Pancreas (tissue), 10 donors: ENCODE measurements at regions not wholly inside any gene's neighbourhood (a gene's known extent, or its start where the extent isn't known, plus 50 kb on each side); places are given as distances from the start of the nearest gene placed in this dataset.

Experiments used
- ATAC-seq, 4 donors: fragments of 200-7000 bp; cut with Tn5 transposase; one replicate each; pipeline versions ENCODE4 v1.8.0 to v1.9.1; 2020; ENCODE audit warnings: mild to moderate bottlenecking in 4 of 4, moderate library complexity in 4 of 4
- DNase-seq, 6 donors: peaks; one replicate each; pipeline ENCODE4 v3.0.0-alpha.2; 2020
- FAIRE-seq: peaks from 2 replicates; lab custom pipeline; 2012; peaks lifted over from hg19 to GRCh38; lab: Jason Lieb, UNC
- H3K27ac ChIP-seq, 4 donors: fragments of 200-600 bp; sonication (generic); 1 replicate in 3 of 4; 2 replicates in 1 of 4; pipeline versions ENCODE4 v1.5.0 to v1.8.0; 2020
- H3K27me3 ChIP-seq, 4 donors: fragments of 200-600 bp; one replicate each; pipeline ENCODE4 v1.8.0; 2021
- H3K36me3 ChIP-seq, 3 donors: fragments of 200-600 bp; sonication (generic) in 1 of 3; one replicate each; pipeline versions ENCODE4 v1.5.0 to v1.8.0; 2020 to 2021
- H3K4me1 ChIP-seq, 3 donors: fragments of 200-600 bp; one replicate each; pipeline ENCODE4 v1.8.0; 2021
- H3K4me3 ChIP-seq, 4 donors: fragments of 200-600 bp; sonication (generic) in 2 of 4; one replicate each; pipeline versions ENCODE4 v1.5.0 to v1.8.0; 2020 to 2021
- H3K9me3 ChIP-seq, 4 donors: fragments of 200-600 bp; one replicate each; pipeline ENCODE4 v1.8.0; 2021
- CTCF ChIP-seq, 4 donors: fragments of 200-600 bp; sonication (generic) in 3 of 4; IDR thresholded peaks; one replicate each; pipeline versions ENCODE4 v1.5.0 to v1.8.0; 2021; ENCODE audit warnings: antibody characterized with exemption in 4 of 4
- WGBS, 2 donors: extraction: QIAGEN DNeasy Blood & Tissue Kit; methylation state at CpG; one replicate each; pipeline ENCODE4 v1.1.7; 2013; 5-methylcytosine and 5-hydroxymethylcytosine counted together
- intact Hi-C, 3 donors: fragments of 100-400 bp; cut with DNase I; formaldehyde crosslinking; loops; one replicate each; pipeline versions ENCODE4 v1.11.1 to v1.14.2; 2022
- donor health status: healthy with polysubstance abuse.
- donor health status: DM: no; HTN: no; CAD: no; lungs with moderate emphysema.
- donor health status: DM: no; HTN: no; CAD: no.
- donor health status: control.
- donor health status: control.
- donor health status: Bipolar disorder and iron deficiency.
- donor health status: DM: yes; HTN: yes; CAD: no.
- donor health status: DM: no; HTN: no; CAD: no.
- donor health status: DM: no; HTN: no; CAD: no.
- donor health status: DM: yes; HTN: yes; CAD: no.

- FAIRE-seq = no peak
- DNase-seq = no peak
Observed at GRCh38 chr9:68640421-68641089, 64.5 kb upstream of the PIP5K1B start.

GRCh38 chr9:68643901-68644809 is 60.9 kb upstream of the PIP5K1B start:
- no peak for ATAC-seq
- WGBS, 2 donors = 68 to 73% methylated on average over 11 of the region's 11 CpGs
- Histone ChIP-seq H3K36me3 (no peaks in the 10 kb centered on the region), H3K27ac (no peak overlapping the region), H3K4me3 (no peak overlapping the region), H3K9me3 (no peaks in the 10 kb centered on the region), H3K27me3 (no peaks in the 10 kb centered on the region), H3K4me1 (no peaks in the 10 kb centered on the region)
- no peak for TF ChIP-seq CTCF (IDR thresholded peaks at IDR 0.05)
- FAIRE-seq = no peak
- no peak for DNase-seq
- intact Hi-C loops = no loop called here

More at GRCh38 chr9:68640421-68641089, 64.5 kb upstream of the PIP5K1B start:
- Histone ChIP-seq H3K9me3 (no peaks in the 10 kb centered on the region), H3K36me3 (no peaks in the 10 kb centered on the region), H3K27me3 (no peaks in the 10 kb centered on the region), H3K4me3 (no peak overlapping the region), H3K4me1 (no peaks in the 10 kb centered on the region), H3K27ac (no peak overlapping the region)
- intact Hi-C loops = no loop called here
- 88 to 90% methylated on average over 4 of the region's 4 CpGs for WGBS, 2 donors
- ATAC-seq = no peak
- no peak for TF ChIP-seq CTCF (IDR thresholded peaks at IDR 0.05)

GRCh38 chr9:68644831-68645230 is 60.2 kb upstream of the PIP5K1B start:
- no peak for TF ChIP-seq CTCF (IDR thresholded peaks at IDR 0.05)
- FAIRE-seq (no peak), DNase-seq (no peak), ATAC-seq (no peak)
- Histone ChIP-seq H3K27ac (no peak overlapping the region), H3K27me3 (no peaks in the 10 kb centered on the region), H3K4me3 (no peak overlapping the region), H3K4me1 (peaks cover 0 to under 1% (median under 1%) of the 10 kb centered on the region in 3 donors), H3K9me3 (no peaks in the 10 kb centered on the region), H3K36me3 (no peaks in the 10 kb centered on the region)
- 80 to 83% methylated on average over 3 of the region's 3 CpGs for WGBS, 2 donors
- intact Hi-C loops = no loop called here

GRCh38 chr9:68648164-68648563 is 56.9 kb upstream of the PIP5K1B start:
- WGBS, 2 donors = 90 to 94% methylated on average over 3 of the region's 3 CpGs
- no peak for ATAC-seq

More at GRCh38 chr9:68648164-68648563, 56.9 kb upstream of the PIP5K1B start:
- FAIRE-seq (no peak), DNase-seq (no peak)
- no peak for TF ChIP-seq CTCF (IDR thresholded peaks at IDR 0.05)
- Histone ChIP-seq H3K4me3 (no peak overlapping the region), H3K27ac (no peak overlapping the region), H3K27me3 (no peaks in the 10 kb centered on the region), H3K9me3 (no peaks in the 10 kb centered on the region), H3K36me3 (no peaks in the 10 kb centered on the region), H3K4me1 (peaks cover 5 to 8% (median 7%) of the 10 kb centered on the region in 3 donors)
- intact Hi-C loops = no loop called here
